HL-60 (cell line): ENCODE measurements at regions not wholly inside any gene's neighbourhood (a gene's known extent, or its start where the extent isn't known, plus 50 kb on each side); places are given as distances from the start of the nearest gene placed in this dataset.

Experiments used
- DNase-seq, 2 experiments: peaks; one replicate each; pipeline ENCODE4 v3.0.0-alpha.2; 2010 to 2020; ENCODE audit warnings: low read depth in 1 of 2, low spot score in 1 of 2
- H3K27ac ChIP-seq: fragments of 250-450 bp; sonication (Bioruptor Pico); replicated peaks from 2 replicates; pipeline ENCODE4 v1.5.1; 2020; ENCODE audit warnings: mild to moderate bottlenecking, moderate library complexity
- H3K27me3 ChIP-seq: fragments of 250-450 bp; sonication (Bioruptor Pico); 2 replicates; pipeline ENCODE4 v1.5.1; 2021; ENCODE audit warnings: mild to moderate bottlenecking, moderate library complexity; ENCODE audit not compliant: insufficient read depth, poor library complexity, severe bottlenecking
- H3K4me3 ChIP-seq: replicated peaks from 2 replicates; pipeline ENCODE4 v1.5.1; 2011; ENCODE audit warnings: mild to moderate bottlenecking, control low read depth, low read length; ENCODE audit not compliant: insufficient read depth
- GABPA ChIP-seq: IDR thresholded peaks from 2 replicates; pipeline ENCODE4 v1.6.1; 2012; ENCODE audit warnings: low read depth
- POLR2AphosphoS5 ChIP-seq: IDR thresholded peaks from 2 replicates; pipeline ENCODE4 v1.6.1; 2012; ENCODE audit warnings: low read depth
- SPI1 ChIP-seq: IDR thresholded peaks from 2 replicates; pipeline ENCODE4 v1.6.1; 2012; ENCODE audit warnings: low read depth, mild to moderate bottlenecking, borderline replicate concordance
- TF ChIP-seq, protein P1 (sequence below): IDR thresholded peaks from one replicate; pipeline ENCODE4 v1.5.1; 2011; ENCODE audit warnings: low read length, control low read depth, inconsistent platforms; ENCODE audit not compliant: insufficient read depth
- TF ChIP-seq, protein P2 (sequence below): IDR thresholded peaks from 2 replicates; pipeline ENCODE4 v1.6.1; 2012; ENCODE audit warnings: low read depth; ENCODE audit not compliant: insufficient replicate concordance

DNA sequence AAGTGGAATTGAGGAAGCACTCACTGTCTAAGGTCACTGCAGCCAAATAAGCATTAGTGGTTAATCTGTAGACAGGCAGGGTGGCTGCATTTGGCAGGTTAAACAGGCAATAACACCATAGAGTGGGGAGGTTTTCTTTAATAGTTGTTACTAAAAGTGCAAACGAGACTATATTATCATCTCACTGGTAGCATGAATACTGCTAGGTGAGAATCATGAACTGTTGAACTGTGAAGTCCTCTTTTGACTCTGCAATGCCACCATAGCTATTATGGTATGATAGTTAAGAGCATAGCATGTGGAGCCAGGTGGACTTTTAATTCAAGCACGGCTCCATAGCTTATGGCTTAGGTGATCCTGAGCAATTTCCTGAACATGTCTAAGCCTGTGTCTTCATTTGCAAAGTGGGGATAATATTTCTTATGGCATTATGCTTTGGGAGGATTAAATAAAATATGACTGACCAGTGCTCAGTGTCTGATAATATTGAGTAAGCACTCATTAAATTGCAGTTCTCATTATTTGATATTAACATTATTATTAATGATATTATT lies 235.6 kb upstream of the HHIP start:
- no peak overlapping the region for H3K4me3 ChIP-seq
- TF ChIP-seq POLR2AphosphoS5, result no peak
- TF ChIP-seq GABPA, result no peak
- TF ChIP-seq, protein P1, sequence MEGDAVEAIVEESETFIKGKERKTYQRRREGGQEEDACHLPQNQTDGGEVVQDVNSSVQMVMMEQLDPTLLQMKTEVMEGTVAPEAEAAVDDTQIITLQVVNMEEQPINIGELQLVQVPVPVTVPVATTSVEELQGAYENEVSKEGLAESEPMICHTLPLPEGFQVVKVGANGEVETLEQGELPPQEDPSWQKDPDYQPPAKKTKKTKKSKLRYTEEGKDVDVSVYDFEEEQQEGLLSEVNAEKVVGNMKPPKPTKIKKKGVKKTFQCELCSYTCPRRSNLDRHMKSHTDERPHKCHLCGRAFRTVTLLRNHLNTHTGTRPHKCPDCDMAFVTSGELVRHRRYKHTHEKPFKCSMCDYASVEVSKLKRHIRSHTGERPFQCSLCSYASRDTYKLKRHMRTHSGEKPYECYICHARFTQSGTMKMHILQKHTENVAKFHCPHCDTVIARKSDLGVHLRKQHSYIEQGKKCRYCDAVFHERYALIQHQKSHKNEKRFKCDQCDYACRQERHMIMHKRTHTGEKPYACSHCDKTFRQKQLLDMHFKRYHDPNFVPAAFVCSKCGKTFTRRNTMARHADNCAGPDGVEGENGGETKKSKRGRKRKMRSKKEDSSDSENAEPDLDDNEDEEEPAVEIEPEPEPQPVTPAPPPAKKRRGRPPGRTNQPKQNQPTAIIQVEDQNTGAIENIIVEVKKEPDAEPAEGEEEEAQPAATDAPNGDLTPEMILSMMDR, result no peak
- no peak for TF ChIP-seq SPI1
- TF ChIP-seq, protein P2, sequence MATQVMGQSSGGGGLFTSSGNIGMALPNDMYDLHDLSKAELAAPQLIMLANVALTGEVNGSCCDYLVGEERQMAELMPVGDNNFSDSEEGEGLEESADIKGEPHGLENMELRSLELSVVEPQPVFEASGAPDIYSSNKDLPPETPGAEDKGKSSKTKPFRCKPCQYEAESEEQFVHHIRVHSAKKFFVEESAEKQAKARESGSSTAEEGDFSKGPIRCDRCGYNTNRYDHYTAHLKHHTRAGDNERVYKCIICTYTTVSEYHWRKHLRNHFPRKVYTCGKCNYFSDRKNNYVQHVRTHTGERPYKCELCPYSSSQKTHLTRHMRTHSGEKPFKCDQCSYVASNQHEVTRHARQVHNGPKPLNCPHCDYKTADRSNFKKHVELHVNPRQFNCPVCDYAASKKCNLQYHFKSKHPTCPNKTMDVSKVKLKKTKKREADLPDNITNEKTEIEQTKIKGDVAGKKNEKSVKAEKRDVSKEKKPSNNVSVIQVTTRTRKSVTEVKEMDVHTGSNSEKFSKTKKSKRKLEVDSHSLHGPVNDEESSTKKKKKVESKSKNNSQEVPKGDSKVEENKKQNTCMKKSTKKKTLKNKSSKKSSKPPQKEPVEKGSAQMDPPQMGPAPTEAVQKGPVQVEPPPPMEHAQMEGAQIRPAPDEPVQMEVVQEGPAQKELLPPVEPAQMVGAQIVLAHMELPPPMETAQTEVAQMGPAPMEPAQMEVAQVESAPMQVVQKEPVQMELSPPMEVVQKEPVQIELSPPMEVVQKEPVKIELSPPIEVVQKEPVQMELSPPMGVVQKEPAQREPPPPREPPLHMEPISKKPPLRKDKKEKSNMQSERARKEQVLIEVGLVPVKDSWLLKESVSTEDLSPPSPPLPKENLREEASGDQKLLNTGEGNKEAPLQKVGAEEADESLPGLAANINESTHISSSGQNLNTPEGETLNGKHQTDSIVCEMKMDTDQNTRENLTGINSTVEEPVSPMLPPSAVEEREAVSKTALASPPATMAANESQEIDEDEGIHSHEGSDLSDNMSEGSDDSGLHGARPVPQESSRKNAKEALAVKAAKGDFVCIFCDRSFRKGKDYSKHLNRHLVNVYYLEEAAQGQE, result no peak

DNA sequence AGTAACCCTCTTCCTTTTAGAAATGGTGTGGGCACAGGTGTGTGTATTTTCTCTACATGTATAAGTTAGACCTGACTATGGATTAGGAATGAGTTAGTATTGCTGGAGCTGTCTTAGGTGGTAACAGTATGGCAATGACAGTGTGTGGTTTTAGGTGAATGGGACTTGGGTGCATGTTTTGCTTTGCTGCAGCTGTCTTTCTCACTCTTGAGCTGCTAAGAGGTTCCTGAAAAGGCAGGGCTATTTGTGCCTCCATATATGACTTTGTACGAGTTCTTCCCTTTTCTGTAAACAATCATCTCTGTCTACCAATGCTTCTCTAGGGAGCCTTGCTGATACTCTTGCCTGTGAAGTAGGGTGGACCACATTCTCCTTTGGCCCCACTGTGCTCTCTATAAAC lies 234.8 kb upstream of the HHIP start:
- DNase-seq, result no peak
- no peak overlapping the region for H3K4me3 ChIP-seq
- no peak overlapping the region for H3K27ac ChIP-seq
- TF ChIP-seq GABPA (no peak), SPI1 (no peak), POLR2AphosphoS5 (no peak)
- TF ChIP-seq, protein P1, result no peak
- TF ChIP-seq, protein P2, result no peak
- H3K27me3 ChIP-seq, result no peaks in the 10 kb centered on the region

More for the DNA sequence above, 235.6 kb upstream of the HHIP start:
- H3K27me3 ChIP-seq, result no peaks in the 10 kb centered on the region
- DNase-seq, result no peak
- no peak overlapping the region for H3K27ac ChIP-seq

DNA sequence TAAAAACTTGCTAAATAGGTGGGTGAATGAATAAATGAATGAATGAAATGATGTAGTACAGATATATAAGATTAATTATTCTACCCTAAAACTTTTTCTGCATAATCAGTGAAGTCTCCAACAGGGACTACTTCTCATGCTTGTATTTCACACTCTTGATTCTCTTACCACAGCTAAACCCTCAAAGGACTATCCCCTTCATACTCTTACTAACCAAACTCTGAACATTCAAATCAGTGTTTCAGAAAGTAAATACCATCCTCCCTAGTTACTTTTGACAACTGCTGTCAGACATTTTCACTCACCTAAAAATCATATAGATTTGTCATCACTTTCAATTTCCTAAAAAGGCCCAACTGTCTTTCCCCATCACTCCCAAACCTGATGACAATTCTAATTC lies 234.3 kb upstream of the HHIP start:
- no peak overlapping the region for H3K27ac ChIP-seq
- no peaks in the 10 kb centered on the region for H3K27me3 ChIP-seq
- DNase-seq, result no peak
- no peak overlapping the region for H3K4me3 ChIP-seq
- TF ChIP-seq SPI1 (no peak), GABPA (no peak), POLR2AphosphoS5 (no peak)
- TF ChIP-seq, protein P2, result no peak
- TF ChIP-seq, protein P1, result no peak
